GM23338 (cell line): ENCODE measurements at regions not wholly inside any gene's neighbourhood (a gene's known extent, or its start where the extent isn't known, plus 50 kb on each side); places are given as distances from the start of the nearest gene placed in this dataset.

Experiments
- ATAC-seq: fragments of 200-7000 bp; cut with Tn5 transposase; 3 replicates; pipeline ENCODE4 v1.9.1; 2020
- DNase-seq: peaks from one replicate; pipeline ENCODE4 v3.0.0-alpha.2; 2015; ENCODE audit warnings: low spot score
- H2AFZ ChIP-seq: fragments of 200-600 bp; sonication (generic); 2 replicates; pipeline ENCODE4 v1.8.0; 2016; ENCODE audit warnings: antibody characterized with exemption, mild to moderate bottlenecking, moderate library complexity
- H3F3A ChIP-seq: fragments of 200-600 bp; sonication (generic); replicated peaks from 2 replicates; pipeline ENCODE4 v1.8.0; 2017; ENCODE audit warnings: antibody characterized with exemption, mixed run types, low read depth
- H3K27ac ChIP-seq: fragments of 200-600 bp; sonication (generic); 2 replicates; pipeline ENCODE4 v1.6.1; 2016; ENCODE audit warnings: low read depth
- H3K27me3 ChIP-seq: fragments of 200-600 bp; sonication (generic); 2 replicates; pipeline ENCODE4 v1.8.0; 2016; ENCODE audit warnings: mild to moderate bottlenecking, mixed run types, moderate library complexity; ENCODE audit not compliant: insufficient read depth
- H3K36me3 ChIP-seq: fragments of 200-600 bp; sonication (generic); 2 replicates; pipeline ENCODE4 v1.8.0; 2016; ENCODE audit warnings: mild to moderate bottlenecking; ENCODE audit not compliant: insufficient read depth
- H3K4me1 ChIP-seq: fragments of 200-600 bp; sonication (generic); 2 replicates; pipeline ENCODE4 v1.8.0; 2016; ENCODE audit warnings: mild to moderate bottlenecking, moderate library complexity; ENCODE audit not compliant: insufficient read depth
- H3K4me2 ChIP-seq: fragments of 200-600 bp; sonication (generic); 2 replicates; pipeline ENCODE4 v1.7.1; 2017; ENCODE audit warnings: mixed run types
- H3K4me3 ChIP-seq: fragments of 200-600 bp; sonication (generic); 2 replicates; pipeline ENCODE4 v1.6.1; 2016; ENCODE audit warnings: mixed run types
- H3K79me2 ChIP-seq: fragments of 200-600 bp; sonication (generic); replicated peaks from 2 replicates; pipeline ENCODE4 v1.8.0; 2017; ENCODE audit warnings: mild to moderate bottlenecking; ENCODE audit not compliant: insufficient read depth
- H3K9me2 ChIP-seq: fragments of 200-600 bp; sonication (generic); 2 replicates; pipeline ENCODE4 v1.8.0; 2017; ENCODE audit not compliant: insufficient read depth
- H4K20me1 ChIP-seq: fragments of 200-600 bp; sonication (generic); replicated peaks from 2 replicates; pipeline ENCODE4 v1.8.0; 2017; ENCODE audit warnings: mild to moderate bottlenecking; ENCODE audit not compliant: insufficient read depth
- H3K27ac Mint-ChIP-seq: 2 replicates; pipeline ENCODE4 v1.8.0; 2020; ENCODE audit warnings: inconsistent platforms, mild to moderate bottlenecking, moderate library complexity, mixed read lengths
- H3K27me3 Mint-ChIP-seq: 3 replicates; pipeline ENCODE4 v1.8.0; 2022; ENCODE audit warnings: low read depth, mild to moderate bottlenecking, moderate library complexity, mixed read lengths, inconsistent platforms; ENCODE audit not compliant: insufficient read depth, poor library complexity
- H3K36me3 Mint-ChIP-seq: 3 replicates; pipeline ENCODE4 v1.8.0; 2021; ENCODE audit warnings: low read depth, mild to moderate bottlenecking, inconsistent platforms, moderate library complexity, mixed read lengths
- H3K4me1 Mint-ChIP-seq: 3 replicates; pipeline ENCODE4 v1.8.0; 2020; ENCODE audit warnings: mild to moderate bottlenecking, inconsistent platforms, mixed read lengths
- H3K4me3 Mint-ChIP-seq: 3 replicates; pipeline ENCODE4 v1.8.0; 2021; ENCODE audit warnings: moderate library complexity, mild to moderate bottlenecking, inconsistent platforms, mixed read lengths
- H3K9me3 Mint-ChIP-seq: 3 replicates; pipeline ENCODE4 v1.8.0; 2020; ENCODE audit warnings: moderate library complexity, mild to moderate bottlenecking, inconsistent platforms, mixed read lengths
- CREB1 ChIP-seq: fragments of 250-450 bp; sonication (Bioruptor Pico); IDR thresholded peaks from 2 replicates; pipeline ENCODE4 v1.5.0; 2020; ENCODE audit warnings: low read depth, mild to moderate bottlenecking, moderate library complexity
- CTCF ChIP-seq, 2 experiments: fragments of 200-600 bp in 1 of 2; sonication (generic) in 1 of 2; conservative IDR thresholded peaks; 2 replicates each; pipeline versions ENCODE4 v1.5.1 to v1.6.1; 2016 to 2017; ENCODE audit warnings: antibody characterized with exemption in 2 of 2, low read depth in 2 of 2, mild to moderate bottlenecking in 2 of 2, moderate library complexity in 1 of 2
- EZH2 ChIP-seq: fragments of 200-600 bp; sonication (generic); IDR thresholded peaks from one replicate; pipeline ENCODE4 v1.8.0; 2017; ENCODE audit warnings: antibody characterized with exemption, mild to moderate bottlenecking, low read depth; ENCODE audit not compliant: unreplicated experiment
- EZH2phosphoT487 ChIP-seq: fragments of 200-600 bp; sonication (generic); IDR thresholded peaks from one replicate; pipeline ENCODE4 v1.8.1; 2018; ENCODE audit warnings: antibody characterized with exemption; ENCODE audit not compliant: unreplicated experiment
- JUNB ChIP-seq: IDR thresholded peaks from one replicate; pipeline ENCODE4 v1.6.1; 2016; ENCODE audit warnings: antibody characterized with exemption; ENCODE audit not compliant: unreplicated experiment
- NANOG ChIP-seq: IDR thresholded peaks from 2 replicates; pipeline ENCODE4 v1.6.1; 2016; ENCODE audit warnings: antibody characterized with exemption, borderline replicate concordance
- POLR2AphosphoS5 ChIP-seq: IDR thresholded peaks from 2 replicates; pipeline ENCODE4 v1.6.1; 2016; ENCODE audit warnings: antibody characterized with exemption, low read depth
- STAT1 ChIP-seq: IDR thresholded peaks from one replicate; pipeline ENCODE4 v1.6.1; 2016; ENCODE audit warnings: antibody characterized with exemption; ENCODE audit not compliant: unreplicated experiment
- ZNF114 ChIP-seq: fragments of 250-450 bp; sonication (Bioruptor Pico); IDR thresholded peaks from 2 replicates; pipeline ENCODE4 v1.5.0; 2020; ENCODE audit warnings: mild to moderate bottlenecking, moderate library complexity
- ZNF331 ChIP-seq: fragments of 250-450 bp; sonication (Bioruptor Pico); IDR thresholded peaks from 2 replicates; pipeline ENCODE4 v1.5.0; 2020; ENCODE audit warnings: low read depth, mild to moderate bottlenecking, moderate library complexity
- TF ChIP-seq, protein P1 (sequence below): IDR thresholded peaks from one replicate; pipeline ENCODE4 v1.6.1; 2018; ENCODE audit warnings: antibody characterized with exemption; ENCODE audit not compliant: unreplicated experiment
- TF ChIP-seq, protein P2 (sequence below): IDR thresholded peaks from 2 replicates; pipeline ENCODE4 v1.6.1; 2016; ENCODE audit warnings: antibody characterized with exemption
- TF ChIP-seq, protein P3 (sequence below): fragments of 250-450 bp; sonication (Bioruptor Pico); IDR thresholded peaks from 2 replicates; pipeline ENCODE4 v1.5.0; 2020; ENCODE audit warnings: mild to moderate bottlenecking, moderate library complexity

- no peak overlapping the region for H3K4me2 ChIP-seq
- H3F3A ChIP-seq = no peaks in the 10 kb centered on the region
- H2AFZ ChIP-seq = no peak overlapping the region
- H3K27me3 Mint-ChIP-seq = peaks cover 2% of the 10 kb centered on the region
- TF ChIP-seq, protein P1, sequence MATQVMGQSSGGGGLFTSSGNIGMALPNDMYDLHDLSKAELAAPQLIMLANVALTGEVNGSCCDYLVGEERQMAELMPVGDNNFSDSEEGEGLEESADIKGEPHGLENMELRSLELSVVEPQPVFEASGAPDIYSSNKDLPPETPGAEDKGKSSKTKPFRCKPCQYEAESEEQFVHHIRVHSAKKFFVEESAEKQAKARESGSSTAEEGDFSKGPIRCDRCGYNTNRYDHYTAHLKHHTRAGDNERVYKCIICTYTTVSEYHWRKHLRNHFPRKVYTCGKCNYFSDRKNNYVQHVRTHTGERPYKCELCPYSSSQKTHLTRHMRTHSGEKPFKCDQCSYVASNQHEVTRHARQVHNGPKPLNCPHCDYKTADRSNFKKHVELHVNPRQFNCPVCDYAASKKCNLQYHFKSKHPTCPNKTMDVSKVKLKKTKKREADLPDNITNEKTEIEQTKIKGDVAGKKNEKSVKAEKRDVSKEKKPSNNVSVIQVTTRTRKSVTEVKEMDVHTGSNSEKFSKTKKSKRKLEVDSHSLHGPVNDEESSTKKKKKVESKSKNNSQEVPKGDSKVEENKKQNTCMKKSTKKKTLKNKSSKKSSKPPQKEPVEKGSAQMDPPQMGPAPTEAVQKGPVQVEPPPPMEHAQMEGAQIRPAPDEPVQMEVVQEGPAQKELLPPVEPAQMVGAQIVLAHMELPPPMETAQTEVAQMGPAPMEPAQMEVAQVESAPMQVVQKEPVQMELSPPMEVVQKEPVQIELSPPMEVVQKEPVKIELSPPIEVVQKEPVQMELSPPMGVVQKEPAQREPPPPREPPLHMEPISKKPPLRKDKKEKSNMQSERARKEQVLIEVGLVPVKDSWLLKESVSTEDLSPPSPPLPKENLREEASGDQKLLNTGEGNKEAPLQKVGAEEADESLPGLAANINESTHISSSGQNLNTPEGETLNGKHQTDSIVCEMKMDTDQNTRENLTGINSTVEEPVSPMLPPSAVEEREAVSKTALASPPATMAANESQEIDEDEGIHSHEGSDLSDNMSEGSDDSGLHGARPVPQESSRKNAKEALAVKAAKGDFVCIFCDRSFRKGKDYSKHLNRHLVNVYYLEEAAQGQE = no peak
- no peak for TF ChIP-seq EZH2
- TF ChIP-seq ZNF114 (CRISPR knock-in tag) = no peak
- no peak for TF ChIP-seq JUNB
- TF ChIP-seq ZNF331 = no peak
- no peak for TF ChIP-seq EZH2phosphoT487
- TF ChIP-seq, protein P2, sequence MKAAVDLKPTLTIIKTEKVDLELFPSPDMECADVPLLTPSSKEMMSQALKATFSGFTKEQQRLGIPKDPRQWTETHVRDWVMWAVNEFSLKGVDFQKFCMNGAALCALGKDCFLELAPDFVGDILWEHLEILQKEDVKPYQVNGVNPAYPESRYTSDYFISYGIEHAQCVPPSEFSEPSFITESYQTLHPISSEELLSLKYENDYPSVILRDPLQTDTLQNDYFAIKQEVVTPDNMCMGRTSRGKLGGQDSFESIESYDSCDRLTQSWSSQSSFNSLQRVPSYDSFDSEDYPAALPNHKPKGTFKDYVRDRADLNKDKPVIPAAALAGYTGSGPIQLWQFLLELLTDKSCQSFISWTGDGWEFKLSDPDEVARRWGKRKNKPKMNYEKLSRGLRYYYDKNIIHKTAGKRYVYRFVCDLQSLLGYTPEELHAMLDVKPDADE = no peak
- TF ChIP-seq CTCF (conservative IDR thresholded peaks at IDR 0.05; ENCODE audit: low read depth in 2 of 2) = no peak
- no peak for TF ChIP-seq STAT1
- TF ChIP-seq, protein P3, sequence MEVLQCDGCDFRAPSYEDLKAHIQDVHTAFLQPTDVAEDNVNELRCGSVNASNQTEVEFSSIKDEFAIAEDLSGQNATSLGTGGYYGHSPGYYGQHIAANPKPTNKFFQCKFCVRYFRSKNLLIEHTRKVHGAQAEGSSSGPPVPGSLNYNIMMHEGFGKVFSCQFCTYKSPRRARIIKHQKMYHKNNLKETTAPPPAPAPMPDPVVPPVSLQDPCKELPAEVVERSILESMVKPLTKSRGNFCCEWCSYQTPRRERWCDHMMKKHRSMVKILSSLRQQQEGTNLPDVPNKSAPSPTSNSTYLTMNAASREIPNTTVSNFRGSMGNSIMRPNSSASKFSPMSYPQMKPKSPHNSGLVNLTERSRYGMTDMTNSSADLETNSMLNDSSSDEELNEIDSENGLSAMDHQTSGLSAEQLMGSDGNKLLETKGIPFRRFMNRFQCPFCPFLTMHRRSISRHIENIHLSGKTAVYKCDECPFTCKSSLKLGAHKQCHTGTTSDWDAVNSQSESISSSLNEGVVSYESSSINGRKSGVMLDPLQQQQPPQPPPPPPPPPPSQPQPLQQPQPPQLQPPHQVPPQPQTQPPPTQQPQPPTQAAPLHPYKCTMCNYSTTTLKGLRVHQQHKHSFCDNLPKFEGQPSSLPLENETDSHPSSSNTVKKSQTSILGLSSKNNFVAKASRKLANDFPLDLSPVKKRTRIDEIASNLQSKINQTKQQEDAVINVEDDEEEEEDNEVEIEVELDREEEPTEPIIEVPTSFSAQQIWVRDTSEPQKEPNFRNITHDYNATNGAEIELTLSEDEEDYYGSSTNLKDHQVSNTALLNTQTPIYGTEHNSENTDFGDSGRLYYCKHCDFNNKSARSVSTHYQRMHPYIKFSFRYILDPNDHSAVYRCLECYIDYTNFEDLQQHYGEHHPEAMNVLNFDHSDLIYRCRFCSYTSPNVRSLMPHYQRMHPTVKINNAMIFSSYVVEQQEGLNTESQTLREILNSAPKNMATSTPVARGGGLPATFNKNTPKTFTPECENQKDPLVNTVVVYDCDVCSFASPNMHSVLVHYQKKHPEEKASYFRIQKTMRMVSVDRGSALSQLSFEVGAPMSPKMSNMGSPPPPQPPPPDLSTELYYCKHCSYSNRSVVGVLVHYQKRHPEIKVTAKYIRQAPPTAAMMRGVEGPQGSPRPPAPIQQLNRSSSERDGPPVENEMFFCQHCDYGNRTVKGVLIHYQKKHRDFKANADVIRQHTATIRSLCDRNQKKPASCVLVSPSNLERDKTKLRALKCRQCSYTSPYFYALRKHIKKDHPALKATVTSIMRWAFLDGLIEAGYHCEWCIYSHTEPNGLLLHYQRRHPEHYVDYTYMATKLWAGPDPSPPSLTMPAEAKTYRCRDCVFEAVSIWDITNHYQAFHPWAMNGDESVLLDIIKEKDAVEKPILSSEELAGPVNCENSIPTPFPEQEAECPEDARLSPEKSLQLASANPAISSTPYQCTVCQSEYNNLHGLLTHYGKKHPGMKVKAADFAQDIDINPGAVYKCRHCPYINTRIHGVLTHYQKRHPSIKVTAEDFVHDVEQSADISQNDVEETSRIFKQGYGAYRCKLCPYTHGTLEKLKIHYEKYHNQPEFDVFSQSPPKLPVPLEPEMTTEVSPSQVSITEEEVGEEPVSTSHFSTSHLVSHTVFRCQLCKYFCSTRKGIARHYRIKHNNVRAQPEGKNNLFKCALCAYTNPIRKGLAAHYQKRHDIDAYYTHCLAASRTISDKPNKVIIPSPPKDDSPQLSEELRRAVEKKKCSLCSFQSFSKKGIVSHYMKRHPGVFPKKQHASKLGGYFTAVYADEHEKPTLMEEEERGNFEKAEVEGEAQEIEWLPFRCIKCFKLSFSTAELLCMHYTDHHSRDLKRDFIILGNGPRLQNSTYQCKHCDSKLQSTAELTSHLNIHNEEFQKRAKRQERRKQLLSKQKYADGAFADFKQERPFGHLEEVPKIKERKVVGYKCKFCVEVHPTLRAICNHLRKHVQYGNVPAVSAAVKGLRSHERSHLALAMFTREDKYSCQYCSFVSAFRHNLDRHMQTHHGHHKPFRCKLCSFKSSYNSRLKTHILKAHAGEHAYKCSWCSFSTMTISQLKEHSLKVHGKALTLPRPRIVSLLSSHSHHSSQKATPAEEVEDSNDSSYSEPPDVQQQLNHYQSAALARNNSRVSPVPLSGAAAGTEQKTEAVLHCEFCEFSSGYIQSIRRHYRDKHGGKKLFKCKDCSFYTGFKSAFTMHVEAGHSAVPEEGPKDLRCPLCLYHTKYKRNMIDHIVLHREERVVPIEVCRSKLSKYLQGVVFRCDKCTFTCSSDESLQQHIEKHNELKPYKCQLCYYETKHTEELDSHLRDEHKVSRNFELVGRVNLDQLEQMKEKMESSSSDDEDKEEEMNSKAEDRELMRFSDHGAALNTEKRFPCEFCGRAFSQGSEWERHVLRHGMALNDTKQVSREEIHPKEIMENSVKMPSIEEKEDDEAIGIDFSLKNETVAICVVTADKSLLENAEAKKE (CRISPR knock-in tag) = no peak
- TF ChIP-seq NANOG = no peak
- TF ChIP-seq POLR2AphosphoS5 = no peak
- no peak for TF ChIP-seq CREB1 (CRISPR knock-in tag)
- H3K9me2 ChIP-seq = no peaks in the 10 kb centered on the region
- no peaks in the 10 kb centered on the region for H4K20me1 ChIP-seq
- no peaks in the 10 kb centered on the region for H3K4me1 ChIP-seq
- H3K36me3 Mint-ChIP-seq = no peaks in the 10 kb centered on the region
- DNase-seq (no peak), ATAC-seq (no peak)
- peaks cover 7% of the 10 kb centered on the region; the same call in 2 of the 3 replicates for H3K9me3 Mint-ChIP-seq
- no peaks in the 10 kb centered on the region; the same call in 2 of the 3 replicates for H3K4me1 Mint-ChIP-seq
- no peaks in the 10 kb centered on the region for H3K27me3 ChIP-seq
- no peak overlapping the region for H3K4me3 Mint-ChIP-seq
- no peak overlapping the region for H3K27ac Mint-ChIP-seq
- no peak overlapping the region for H3K4me3 ChIP-seq
- no peaks in the 10 kb centered on the region for H3K79me2 ChIP-seq
- no peak overlapping the region for H3K27ac ChIP-seq
- no peaks in the 10 kb centered on the region for H3K36me3 ChIP-seq
Measured at GRCh38 chrY:12576278-12576677, 124.8 kb upstream of the USP9Y start.
